ENCODE measurements at regions not wholly inside any gene's neighbourhood (a gene's known extent, or its start where the extent isn't known, plus 50 kb on each side); places are given as distances from the start of the nearest gene placed in this dataset.

- no peak for TF ChIP-seq CTCF (conservative IDR thresholded peaks at IDR 0.05)
- no peak for TF ChIP-seq ZFX (IDR thresholded peaks at IDR 0.05)
Measured at GRCh38 chr21:16587141-16587581, 857.4 kb downstream of the USP25 start.

All from C4-2B (cell line).